HepG2 (cell line): ENCODE measurements at regions not wholly inside any gene's neighbourhood (a gene's known extent, or its start where the extent isn't known, plus 50 kb on each side); places are given as distances from the start of the nearest gene placed in this dataset.

ENCODE experiments used
- AKNA ChIP-seq: sonication (generic); formaldehyde crosslinking; IDR thresholded peaks from 2 replicates; pipeline ENCODE4 v1.4.0; 2020; ENCODE audit warnings: missing genetic modification reagents, borderline replicate concordance
- ARID4A ChIP-seq: sonication (generic); formaldehyde crosslinking; IDR thresholded peaks from 2 replicates; pipeline ENCODE4 v1.5.0; 2020; ENCODE audit warnings: mild to moderate bottlenecking, missing genetic modification reagents, borderline replicate concordance
- ATF6 ChIP-seq: sonication (generic); formaldehyde crosslinking; conservative IDR thresholded peaks from 2 replicates; pipeline ENCODE4 v1.4.0; 2020; ENCODE audit warnings: missing genetic modification reagents
- HIVEP1 ChIP-seq: sonication (generic); formaldehyde crosslinking; IDR thresholded peaks from 2 replicates; pipeline ENCODE4 v1.4.0; 2020; ENCODE audit warnings: mild to moderate bottlenecking, missing genetic modification reagents
- HMGXB4 ChIP-seq, 2 experiments: sonication (generic) in 1 of 2; formaldehyde crosslinking in 1 of 2; IDR thresholded peaks; 2 replicates each; pipeline versions ENCODE4 v1.4.0 to v1.6.1; 2018 to 2020; ENCODE audit warnings: missing genetic modification reagents in 2 of 2, borderline replicate concordance in 1 of 2, low read depth in 1 of 2, mild to moderate bottlenecking in 1 of 2, missing biosample characterization in 1 of 2
- MTERF4 ChIP-seq: sonication (generic); formaldehyde crosslinking; IDR thresholded peaks from 2 replicates; pipeline ENCODE4 v1.8.0; 2023; ENCODE audit warnings: mild to moderate bottlenecking, missing genetic modification reagents
- MZF1 ChIP-seq: sonication (generic); formaldehyde crosslinking; IDR thresholded peaks from 2 replicates; pipeline ENCODE4 v1.8.1; 2023; ENCODE audit warnings: mild to moderate bottlenecking, missing genetic modification reagents, borderline replicate concordance
- NFRKB ChIP-seq: fragments of 450-650 bp; IDR thresholded peaks from 2 replicates; pipeline ENCODE4 v1.6.1; 2017
- RELA ChIP-seq: sonication (generic); formaldehyde crosslinking; IDR thresholded peaks from 2 replicates; pipeline ENCODE4 v1.4.0; 2020; ENCODE audit warnings: missing genetic modification reagents
- ZBTB42 ChIP-seq: sonication (generic); formaldehyde crosslinking; IDR thresholded peaks from 2 replicates; pipeline ENCODE4 v1.5.0; 2020; ENCODE audit warnings: mild to moderate bottlenecking, missing genetic modification reagents

GRCh38 chr1:229846351-229846750 is 220.3 kb downstream of the URB2 start (continued):
- no peak for TF ChIP-seq AKNA (CRISPR knock-in tag)
- no peak for TF ChIP-seq ARID4A (CRISPR knock-in tag)
- TF ChIP-seq MTERF4 (CRISPR knock-in tag): no peak
- TF ChIP-seq NFRKB: no peak
- no peak for TF ChIP-seq MZF1 (CRISPR knock-in tag)
- TF ChIP-seq HIVEP1 (CRISPR knock-in tag): no peak
- TF ChIP-seq ATF6 (CRISPR knock-in tag): no peak
- TF ChIP-seq ZBTB42 (CRISPR knock-in tag): no peak
- no peak for TF ChIP-seq RELA
- no peak for TF ChIP-seq HMGXB4 (CRISPR knock-in tag; IDR thresholded peaks at IDR 0.05; ENCODE audit: borderline replicate concordance in 1 of 2, low read depth in 1 of 2)
- TF ChIP-seq, all 625 proteins: peak for 0
